Activated CD8-positive, alpha-beta memory T cell treated with anti-CD3 and anti-CD28 coated beads, Interleukin-2, amount 50 U/mL, for 1 hour (primary cell): ENCODE measurements at regions not wholly inside any gene's neighbourhood (a gene's known extent, or its start where the extent isn't known, plus 50 kb on each side); places are given as distances from the start of the nearest gene placed in this dataset.

Source experiments
- DNase-seq: peaks from one replicate; pipeline ENCODE4 v3.0.0-alpha.2; 2020; ENCODE audit errors: extremely low read depth

- no peak for DNase-seq
Observed at GRCh38 chr13:106382534-106382933, 152.9 kb downstream of the EFNB2 start.

- no peak for DNase-seq
Observed at GRCh38 chr13:106381091-106381490, 154.4 kb downstream of the EFNB2 start.

GRCh38 chr13:106377931-106378662 lies 157.4 kb downstream of the EFNB2 start:
- DNase-seq = no peak

GRCh38 chr13:106377341-106377740 lies 158.1 kb downstream of the EFNB2 start:
- no peak for DNase-seq

- no peak for DNase-seq
Observed at GRCh38 chr13:106376401-106377112, 158.9 kb downstream of the EFNB2 start.

- DNase-seq = no peak
Observed at GRCh38 chr13:106375085-106375484, 160.4 kb downstream of the EFNB2 start.

- no peak for DNase-seq
Observed at GRCh38 chr13:106374631-106375030, 160.8 kb downstream of the EFNB2 start.

GRCh38 chr13:106373989-106374572 lies 161.4 kb downstream of the EFNB2 start:
- DNase-seq = no peak

GRCh38 chr13:106373304-106373988 lies 162.0 kb downstream of the EFNB2 start:
- DNase-seq = no peak

- no peak for DNase-seq
Observed at GRCh38 chr13:106372199-106373155, 163.0 kb downstream of the EFNB2 start.

GRCh38 chr13:106371024-106371423 lies 164.4 kb downstream of the EFNB2 start:
- DNase-seq = no peak

- DNase-seq = no peak
Observed at GRCh38 chr13:106369858-106370257, 165.6 kb downstream of the EFNB2 start.

GRCh38 chr13:106369091-106369490 lies 166.4 kb downstream of the EFNB2 start:
- no peak for DNase-seq

- DNase-seq = no peak
Observed at GRCh38 chr13:106367361-106367971, 168.0 kb downstream of the EFNB2 start.

DNA sequence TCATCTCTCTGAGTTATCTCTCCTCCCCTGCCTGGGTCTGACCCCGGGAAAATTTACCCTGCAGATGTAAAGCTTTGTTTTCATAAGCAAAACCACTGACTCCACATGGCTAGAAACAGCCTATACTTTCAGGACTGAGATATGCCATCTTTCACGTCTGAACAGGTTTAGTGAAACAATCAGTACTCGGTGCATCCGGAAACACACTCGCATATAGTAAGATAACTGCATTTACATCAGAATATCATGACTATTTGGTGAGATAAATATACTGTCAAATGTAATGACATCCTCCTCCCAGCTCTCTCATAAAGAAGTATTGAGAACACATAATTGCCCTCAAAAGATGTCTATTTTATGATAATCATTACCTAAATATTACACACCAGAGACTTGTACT lies 172.8 kb downstream of the EFNB2 start:
- DNase-seq = no peak

DNA sequence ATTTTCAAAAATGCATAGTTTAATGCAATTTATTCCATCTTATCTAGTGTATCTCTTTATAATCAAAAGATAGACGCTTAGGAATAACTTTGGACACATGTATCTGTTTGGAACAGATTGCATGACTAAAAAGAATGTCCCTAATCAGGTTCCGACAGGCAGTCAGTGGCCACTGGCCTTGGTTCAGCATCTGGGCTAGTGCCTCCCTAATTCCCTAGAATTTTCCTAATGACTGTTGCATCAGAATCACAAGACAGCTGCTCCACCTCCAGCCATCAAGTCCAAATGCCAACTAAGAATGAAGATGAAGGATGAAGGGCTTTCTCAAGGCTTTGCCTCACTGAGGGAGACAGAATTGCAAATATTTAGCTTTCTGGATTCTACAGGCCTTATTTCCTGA lies 173.8 kb downstream of the EFNB2 start:
- DNase-seq = no peak

- no peak for DNase-seq
Observed at GRCh38 chr13:106357198-106357597, 178.3 kb downstream of the EFNB2 start.

DNA sequence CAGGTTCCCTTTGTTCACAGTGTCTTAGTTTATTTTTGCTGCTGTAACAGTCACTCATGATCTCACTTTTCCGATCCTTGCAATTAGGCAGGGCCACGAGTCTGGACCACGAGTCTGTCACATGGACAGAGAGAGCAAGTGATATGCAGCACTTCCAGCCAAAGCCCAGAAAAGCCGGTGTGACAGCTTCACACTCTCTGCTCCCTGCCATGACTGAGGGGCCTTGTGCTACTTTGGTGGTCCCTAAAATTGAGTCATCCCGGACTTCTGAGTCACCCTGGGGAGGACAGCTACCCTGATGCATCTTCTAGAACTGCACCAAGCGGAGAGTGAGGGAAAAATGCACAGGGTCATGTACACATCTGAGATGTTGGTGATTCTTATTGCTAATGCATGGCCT lies 179.6 kb downstream of the EFNB2 start:
- no peak for DNase-seq

- no peak for DNase-seq
Observed at GRCh38 chr13:106354961-106355360, 180.5 kb downstream of the EFNB2 start.

DNA sequence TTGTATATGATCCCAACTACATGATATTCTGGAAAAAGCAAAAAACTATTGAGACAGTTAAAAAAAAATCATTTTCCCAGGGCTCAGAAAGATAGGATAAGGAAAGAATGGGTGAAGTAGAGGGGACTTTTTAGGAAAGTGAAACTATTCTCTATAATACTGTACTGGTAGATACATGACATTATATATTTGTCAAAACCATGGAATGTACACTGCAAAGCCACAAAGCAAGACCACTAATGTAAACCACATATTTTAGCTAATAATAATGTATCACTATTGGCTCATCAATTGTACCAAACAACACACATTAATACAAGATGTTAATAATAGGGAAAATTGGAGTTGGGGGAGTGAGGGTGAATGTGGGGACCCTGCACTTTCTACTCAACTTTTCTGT lies 182.6 kb downstream of the EFNB2 start:
- no peak for DNase-seq

- no peak for DNase-seq
Observed at GRCh38 chr13:106351251-106351650, 184.2 kb downstream of the EFNB2 start.
